Retinal pigment epithelial cell (primary cell): ENCODE measurements at regions not wholly inside any gene's neighbourhood (a gene's known extent, or its start where the extent isn't known, plus 50 kb on each side); places are given as distances from the start of the nearest gene placed in this dataset.

ENCODE experiments used
- DNase-seq: peaks from one replicate; pipeline ENCODE4 v3.0.0-alpha.2; 2010; ENCODE audit warnings: low read depth
- H3K4me3 ChIP-seq: 2 replicates; pipeline ENCODE4 v1.5.1; 2011; ENCODE audit warnings: mild to moderate bottlenecking, low read length, control low read depth, moderate library complexity
- CTCF ChIP-seq: conservative IDR thresholded peaks from 2 replicates; pipeline ENCODE4 v1.5.1; 2011; ENCODE audit warnings: low read depth, low read length, control low read depth, inconsistent platforms

GRCh38 chr15:91471468-91471867, 371.4 kb downstream of the SV2B start:
- TF ChIP-seq CTCF = no peak
- no peak for DNase-seq

DNA sequence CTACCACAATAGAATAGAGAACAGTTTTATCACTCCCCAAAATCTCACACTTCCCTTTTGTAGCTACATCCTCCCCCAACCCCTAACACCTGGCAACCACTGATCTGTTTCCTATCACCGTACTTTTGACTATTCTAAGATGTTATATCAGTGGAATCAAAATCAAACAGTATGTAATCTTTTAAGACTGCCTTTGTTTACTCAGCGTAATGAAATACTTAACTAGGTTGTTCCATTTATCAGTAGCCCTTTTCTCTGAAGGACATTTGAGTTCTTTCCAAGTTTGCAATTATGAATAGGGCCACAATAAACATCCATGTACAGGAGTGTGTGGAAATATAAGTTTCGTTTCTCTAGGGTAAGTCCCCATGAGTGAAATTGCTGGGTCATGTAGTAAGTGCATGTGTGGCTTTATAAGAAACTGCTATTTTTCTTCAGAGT, 372.3 kb downstream of the SV2B start:
- DNase-seq = no peak
- no peak overlapping the region for H3K4me3 ChIP-seq
- no peak for TF ChIP-seq CTCF

More at GRCh38 chr15:91471468-91471867, 371.4 kb downstream of the SV2B start:
- no peak overlapping the region for H3K4me3 ChIP-seq

DNA sequence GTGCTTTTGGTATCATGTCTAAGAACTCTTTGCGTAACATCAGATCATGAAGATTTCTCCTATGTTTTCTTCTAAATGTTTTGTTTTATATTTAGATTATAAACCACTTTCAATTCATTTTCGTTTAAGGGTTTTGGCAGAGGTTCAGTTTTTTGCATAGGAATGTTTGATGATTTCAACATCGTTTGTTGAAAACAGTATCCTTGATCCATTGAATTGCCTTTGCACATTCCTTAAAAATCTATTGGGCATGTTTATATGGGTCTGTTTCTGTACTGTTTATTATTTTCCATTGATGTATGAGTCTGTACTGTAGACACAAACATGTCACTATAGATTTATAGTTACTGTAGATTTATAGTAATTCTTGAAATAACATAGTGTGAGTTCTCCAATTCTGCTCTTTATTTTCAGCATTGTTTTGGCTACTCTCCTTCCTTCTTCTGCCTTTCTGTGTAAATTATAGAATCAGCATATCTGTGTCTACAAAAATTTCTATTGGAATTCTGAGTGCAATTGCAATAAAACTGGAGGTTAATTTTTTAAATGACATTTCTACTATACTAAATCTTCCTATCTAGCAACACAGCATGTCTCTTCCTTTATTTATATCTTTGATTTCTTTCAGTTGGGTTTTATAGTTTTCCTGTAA, 374.0 kb downstream of the SV2B start:
- no peak overlapping the region for H3K4me3 ChIP-seq
- no peak for DNase-seq
- no peak for TF ChIP-seq CTCF

DNA sequence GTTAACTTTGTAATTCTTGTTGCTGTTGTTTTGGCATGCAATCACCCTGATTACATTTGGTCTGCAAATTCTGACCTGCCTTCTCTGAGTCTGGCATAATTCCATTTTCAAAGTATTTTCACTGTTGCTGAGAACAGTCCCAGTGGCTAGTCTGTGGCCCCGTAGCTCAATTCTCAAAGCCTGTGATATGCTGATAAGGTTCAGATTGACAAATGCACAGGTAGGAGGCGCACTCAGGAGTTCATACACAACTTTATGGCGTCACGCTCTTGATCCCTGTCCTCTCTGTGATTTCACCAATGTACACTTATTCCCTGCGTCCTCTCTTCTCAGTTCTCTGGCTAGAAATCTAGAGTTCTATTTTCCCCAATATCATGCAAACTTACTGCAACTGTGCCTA, 376.6 kb upstream of the SLCO3A1 start:
- DNase-seq = no peak
- TF ChIP-seq CTCF = no peak
- no peak overlapping the region for H3K4me3 ChIP-seq

DNA sequence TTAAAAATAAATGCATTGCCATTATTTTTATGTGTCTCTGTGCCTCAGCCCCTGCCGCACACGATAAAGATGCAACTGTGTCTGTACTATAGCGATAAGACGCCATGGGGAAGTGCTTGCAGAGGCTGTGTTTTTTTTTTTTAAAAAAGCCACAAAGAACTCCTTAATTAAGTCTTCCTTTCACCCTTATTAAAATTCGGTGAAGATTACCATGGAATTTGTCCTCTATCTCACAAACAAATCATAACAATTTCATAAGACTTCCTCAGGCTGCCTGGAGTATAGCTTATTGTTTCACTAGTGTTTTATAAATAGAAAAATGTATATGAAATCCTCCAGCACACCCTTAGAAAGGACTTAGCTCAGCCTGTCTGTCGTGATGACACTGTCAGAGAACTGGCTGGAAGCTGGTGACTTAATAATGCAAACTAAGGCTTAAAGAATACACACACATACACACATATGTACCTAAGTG, 374.8 kb upstream of the SLCO3A1 start:
- no peak overlapping the region for H3K4me3 ChIP-seq
- no peak for TF ChIP-seq CTCF

DNA sequence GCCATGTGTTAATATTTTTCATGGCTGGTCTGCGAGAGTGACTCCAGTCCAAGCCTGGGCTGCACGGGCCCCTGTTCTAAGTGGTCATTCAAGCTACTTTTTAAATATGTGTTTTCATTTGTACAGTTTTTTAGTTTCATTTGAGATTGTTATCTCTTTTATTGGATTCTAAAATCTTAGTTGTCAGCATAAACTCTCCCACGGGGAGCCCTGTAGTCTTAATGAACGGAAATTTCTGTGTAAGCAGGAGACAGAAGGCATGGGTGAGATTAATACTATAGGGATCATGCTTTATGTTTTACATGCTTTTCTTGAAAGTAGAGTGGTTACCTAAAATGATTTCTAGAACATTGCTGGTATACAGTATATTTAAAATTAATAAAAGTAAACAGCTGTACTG, 373.1 kb upstream of the SLCO3A1 start:
- no peak for TF ChIP-seq CTCF
- DNase-seq = no peak
- no peak overlapping the region for H3K4me3 ChIP-seq

More for the DNA sequence above, 374.8 kb upstream of the SLCO3A1 start:
- no peak for DNase-seq

DNA sequence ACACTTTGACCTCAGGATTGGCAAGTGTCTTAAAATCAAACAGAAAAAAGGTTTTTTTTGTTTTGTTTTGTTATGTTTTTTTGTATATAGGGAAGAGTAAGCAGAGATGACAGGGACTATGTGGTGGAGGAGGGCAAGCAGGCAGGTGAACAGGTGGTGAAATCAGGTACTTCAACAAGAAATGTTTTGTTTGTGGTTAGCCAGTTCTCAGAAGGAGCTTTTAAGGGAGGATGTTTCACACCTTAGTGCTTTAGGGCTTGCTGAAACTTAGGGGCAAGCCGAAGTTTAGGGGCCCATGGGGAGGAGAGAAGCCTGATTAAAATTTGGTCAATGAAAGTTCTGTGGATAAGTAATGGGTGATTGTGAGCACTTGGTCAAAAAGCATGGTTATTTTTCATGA, 370.7 kb upstream of the SLCO3A1 start:
- H3K4me3 ChIP-seq = no peak overlapping the region
- no peak for TF ChIP-seq CTCF
- DNase-seq = no peak
